ENCODE measurements at regions not wholly inside any gene's neighbourhood (a gene's known extent, or its start where the extent isn't known, plus 50 kb on each side); places are given as distances from the start of the nearest gene placed in this dataset.

- no peak for DNase-seq
These were observed 443.4 kb upstream of the ANKRD30A start for GRCh38 chr10:36681751-36682632.

DNA sequence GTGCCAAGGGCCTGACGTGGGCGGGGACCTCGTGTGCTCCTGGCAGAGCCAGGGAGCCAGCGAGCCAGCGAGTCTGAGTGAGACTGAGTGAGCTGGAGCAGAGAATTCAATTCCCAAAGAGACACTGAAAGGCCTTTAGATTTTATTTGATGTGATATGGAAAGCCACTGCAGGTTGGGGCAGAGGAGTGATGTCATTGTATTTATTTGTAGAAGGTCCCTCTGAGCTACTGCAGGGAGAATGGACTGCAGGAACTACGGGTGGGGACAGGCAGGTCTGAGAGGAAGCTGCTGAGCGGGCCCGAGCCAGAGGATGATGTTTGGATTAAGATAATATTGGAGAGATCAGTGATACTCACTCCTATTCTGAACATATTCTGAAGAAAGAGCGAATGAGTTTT lies 445.8 kb upstream of the ANKRD30A start:
- no peak for DNase-seq

DNA sequence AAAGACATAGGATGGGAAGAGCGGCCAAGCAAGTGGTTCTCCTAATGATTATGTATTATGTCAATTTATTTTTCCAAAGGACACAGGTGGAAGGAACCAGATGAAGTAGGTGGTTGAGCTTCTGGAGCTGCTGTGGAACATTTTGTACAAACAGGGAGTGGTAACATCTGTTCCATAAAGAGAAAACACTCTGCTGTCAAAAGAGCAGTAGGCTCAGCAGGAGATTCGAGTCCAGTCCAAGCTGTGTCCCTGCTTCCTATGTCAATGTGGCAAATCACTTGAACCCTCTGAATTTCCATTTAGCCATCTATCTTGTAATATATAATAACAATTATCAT lies 448.0 kb upstream of the ANKRD30A start:
- DNase-seq: no peak

DNA sequence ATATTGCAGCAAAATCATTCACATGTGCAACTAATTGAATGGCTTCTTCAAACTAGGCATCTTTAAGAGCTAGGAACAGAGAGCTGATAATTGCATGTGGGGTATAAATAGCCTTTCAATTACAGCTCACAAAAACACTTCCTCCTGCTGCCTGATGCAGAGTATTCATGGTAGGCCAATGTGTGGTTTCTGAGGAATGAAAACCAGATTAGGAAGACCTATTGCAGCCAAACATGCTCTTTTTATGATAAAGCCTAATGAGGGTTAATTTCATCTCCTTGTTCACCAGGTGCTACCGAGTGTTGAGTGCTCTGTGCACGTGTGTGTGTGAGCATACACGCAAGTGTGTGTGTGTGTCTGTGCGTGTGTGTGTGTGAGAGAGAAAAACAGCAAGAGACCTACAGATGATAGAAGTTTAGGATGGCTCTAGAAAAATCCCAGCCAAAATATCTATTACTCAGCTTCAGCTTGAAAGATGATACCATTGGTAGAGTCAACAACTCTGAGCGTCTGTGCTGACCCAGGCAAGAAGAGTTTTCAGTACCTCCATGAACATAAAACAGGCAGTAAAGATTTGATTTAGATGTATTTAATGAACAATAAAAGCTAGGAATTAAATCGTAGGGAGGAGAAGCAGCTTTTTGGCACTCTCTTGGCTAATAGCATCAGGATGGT lies 448.5 kb upstream of the ANKRD30A start:
- no peak for DNase-seq

- DNase-seq: no peak
These were observed 449.1 kb upstream of the ANKRD30A start for GRCh38 chr10:36676321-36676720.

DNA sequence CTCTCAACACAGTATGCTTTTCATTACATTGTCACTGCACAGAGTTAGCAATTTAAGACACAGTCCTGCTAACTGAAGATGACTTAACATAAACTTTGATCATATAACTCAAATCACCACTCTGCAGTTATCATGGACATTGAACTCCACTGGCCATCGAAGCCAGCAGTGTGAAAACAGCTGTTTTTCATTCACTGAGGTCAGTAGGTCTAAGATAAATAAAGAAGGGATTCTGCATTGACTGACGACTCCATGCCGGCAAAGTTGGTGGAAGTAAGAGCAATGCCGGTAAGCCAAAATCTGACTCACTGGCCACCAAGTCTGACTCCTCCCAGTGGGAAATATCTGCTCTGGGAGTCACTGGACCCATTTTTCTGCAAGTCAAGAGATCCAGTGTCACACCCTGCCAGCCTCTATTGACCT lies 449.9 kb upstream of the ANKRD30A start:
- no peak for DNase-seq

GRCh38 chr10:36671607-36672006 lies 453.8 kb upstream of the ANKRD30A start:
- DNase-seq: no peak

- DNase-seq: no peak
These were observed 454.6 kb upstream of the ANKRD30A start for GRCh38 chr10:36670621-36671402.

- DNase-seq: no peak
These were observed 455.6 kb upstream of the ANKRD30A start for GRCh38 chr10:36669615-36670352.

DNA sequence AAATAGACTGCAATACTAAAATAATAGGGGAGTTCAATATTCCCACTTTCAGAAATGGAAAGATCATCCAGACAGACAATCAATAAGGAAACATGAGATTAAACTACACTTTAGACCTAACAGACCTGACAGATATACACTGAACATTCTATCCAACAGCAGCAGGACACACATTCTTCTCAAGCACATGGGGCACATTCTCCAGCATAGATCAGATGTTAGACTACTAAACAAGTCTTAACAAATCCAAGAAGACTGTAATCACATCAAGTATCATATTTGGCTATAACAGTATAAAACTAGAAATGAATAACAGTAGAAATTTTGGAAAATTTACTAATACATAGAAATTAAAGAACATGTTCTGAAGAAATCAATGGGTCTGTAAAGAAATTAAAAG lies 458.9 kb upstream of the ANKRD30A start:
- DNase-seq: no peak

DNA sequence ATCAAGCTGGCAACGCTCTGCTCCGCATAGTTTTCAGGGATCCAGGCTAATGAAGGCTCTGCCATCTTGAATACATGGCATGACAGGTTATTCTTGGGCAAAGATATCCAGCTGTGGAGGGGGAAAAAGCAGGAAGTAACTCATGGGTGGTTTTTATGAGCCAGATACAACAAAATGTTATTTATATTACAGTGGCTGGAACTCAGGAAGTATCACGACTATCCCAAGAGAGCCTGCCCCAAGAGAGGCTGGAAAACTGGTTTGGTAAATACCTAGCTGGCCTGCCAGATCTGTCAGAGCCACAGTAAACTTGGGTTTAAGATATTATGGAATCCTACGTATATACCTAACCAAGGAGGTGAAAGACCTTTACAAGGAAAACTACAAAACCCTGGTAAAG lies 462.8 kb upstream of the ANKRD30A start:
- no peak for DNase-seq

DNA sequence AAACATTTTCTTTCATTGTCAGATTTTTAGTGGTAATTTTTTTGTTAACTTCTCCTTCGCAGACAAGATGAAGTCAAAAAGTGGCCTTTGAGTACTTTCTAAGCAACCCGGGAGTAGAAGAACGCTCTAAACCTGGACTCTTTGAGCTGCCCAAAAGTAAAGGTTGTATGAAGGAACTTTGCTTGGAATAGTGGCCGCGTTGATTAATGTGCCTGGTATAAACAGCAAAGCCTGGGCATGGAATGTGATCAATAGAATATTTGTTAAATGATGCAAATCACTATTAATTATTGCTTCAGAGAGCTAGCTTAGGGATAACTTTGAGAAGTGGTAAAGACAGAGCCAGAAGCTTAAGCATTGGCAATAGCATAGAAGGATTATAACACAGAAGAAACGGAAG lies 475.1 kb upstream of the ANKRD30A start:
- DNase-seq: no peak

- DNase-seq: no peak
These were observed 477.9 kb upstream of the ANKRD30A start for GRCh38 chr10:36647540-36647939.

- no peak for DNase-seq
These were observed 484.8 kb upstream of the ANKRD30A start for GRCh38 chr10:36640626-36641025.

DNA sequence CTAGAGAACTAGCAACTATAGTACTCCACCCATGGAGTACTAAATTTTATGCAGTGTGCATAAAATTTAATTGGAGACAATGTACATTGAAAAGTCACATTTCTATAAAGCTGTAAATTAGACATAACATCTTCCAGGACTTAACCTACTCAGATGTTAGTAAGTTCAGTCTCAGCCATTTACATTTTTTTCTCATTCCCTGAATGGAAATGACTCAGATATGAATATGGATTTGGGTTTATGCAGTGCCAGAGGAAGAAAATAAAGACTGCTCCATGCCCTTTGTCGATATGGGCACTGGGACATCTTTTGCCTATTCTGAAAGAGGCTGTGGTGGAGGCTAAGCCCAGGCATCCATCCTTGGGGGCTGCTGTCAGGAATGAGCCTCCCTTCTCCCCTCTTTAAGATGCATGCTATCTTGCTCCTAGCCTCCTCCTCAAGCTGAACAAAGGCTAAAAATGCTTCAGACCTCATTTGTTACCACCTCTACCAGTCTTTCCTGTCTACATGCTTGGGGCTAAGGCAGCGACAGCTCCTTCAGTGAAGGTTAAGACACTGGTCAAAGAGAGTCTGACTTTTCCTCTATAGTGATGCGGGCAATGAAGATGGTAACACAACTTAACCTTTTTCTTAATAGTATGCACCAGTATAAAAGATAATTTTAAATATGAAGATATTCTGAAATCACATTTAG lies 486.8 kb upstream of the ANKRD30A start:
- DNase-seq: no peak

GRCh38 chr10:36636879-36637278 lies 488.5 kb upstream of the ANKRD30A start:
- DNase-seq: no peak

DNA sequence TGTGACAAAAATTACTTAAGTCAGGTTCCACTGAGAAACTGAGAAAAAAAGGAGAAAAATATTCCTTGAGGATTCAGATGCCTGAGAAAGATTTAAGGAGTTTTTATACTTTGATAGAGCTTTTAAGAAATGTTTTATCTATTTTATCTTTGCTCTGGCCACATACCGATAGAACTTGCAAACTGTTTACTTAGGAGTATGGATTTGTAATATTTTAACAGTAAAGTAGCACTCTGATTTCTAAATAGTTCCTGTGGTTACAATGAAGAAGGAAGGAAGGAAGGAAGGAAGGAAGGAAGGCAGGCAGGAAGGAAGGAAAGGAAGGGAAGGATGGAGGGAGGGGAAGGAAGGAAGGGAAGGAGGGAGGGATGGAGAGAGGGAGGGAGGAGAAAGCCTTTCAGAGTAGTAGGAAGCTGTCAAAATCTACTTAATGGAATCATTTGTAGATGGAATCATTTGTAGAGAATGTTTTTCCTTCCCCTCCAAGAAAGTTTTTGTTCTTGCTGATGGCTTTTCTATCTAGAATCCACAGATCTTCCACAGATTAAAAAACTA lies 489.0 kb upstream of the ANKRD30A start:
- DNase-seq: no peak

- no peak for DNase-seq
These were observed 490.5 kb upstream of the ANKRD30A start for GRCh38 chr10:36634916-36635315.

- DNase-seq: no peak
These were observed 495.1 kb upstream of the ANKRD30A start for GRCh38 chr10:36630267-36630666.

- no peak for DNase-seq
These were observed 495.9 kb upstream of the ANKRD30A start for GRCh38 chr10:36629476-36629875.

GRCh38 chr10:36624551-36625100 lies 500.8 kb upstream of the ANKRD30A start:
- no peak for DNase-seq

- DNase-seq: no peak
These were observed 504.1 kb upstream of the ANKRD30A start for GRCh38 chr10:36621346-36621745.
